Ovary (tissue), 3 donors: ENCODE measurements at regions not wholly inside any gene's neighbourhood (a gene's known extent, or its start where the extent isn't known, plus 50 kb on each side); places are given as distances from the start of the nearest gene placed in this dataset.

Experiments
- POLR2A ChIP-seq: fragments of 450-650 bp; IDR thresholded peaks from one replicate; pipeline ENCODE4 v1.6.1; 2017; ENCODE audit warnings: antibody characterized with exemption, mild to moderate bottlenecking, moderate library complexity
- TF ChIP-seq, protein P1 (sequence below), 3 donors: fragments of 450-650 bp in 2 of 3; fragments of 200-600 bp in 1 of 3; IDR thresholded peaks; one replicate each; pipeline versions ENCODE4 v1.5.1 to v1.8.0; 2016 to 2022; ENCODE audit warnings: antibody characterized with exemption in 3 of 3, mild to moderate bottlenecking in 1 of 3
- donor health status: DM: no; HTN: no; CAD: no.

- TF ChIP-seq POLR2A: no peak
- TF ChIP-seq, protein P1, sequence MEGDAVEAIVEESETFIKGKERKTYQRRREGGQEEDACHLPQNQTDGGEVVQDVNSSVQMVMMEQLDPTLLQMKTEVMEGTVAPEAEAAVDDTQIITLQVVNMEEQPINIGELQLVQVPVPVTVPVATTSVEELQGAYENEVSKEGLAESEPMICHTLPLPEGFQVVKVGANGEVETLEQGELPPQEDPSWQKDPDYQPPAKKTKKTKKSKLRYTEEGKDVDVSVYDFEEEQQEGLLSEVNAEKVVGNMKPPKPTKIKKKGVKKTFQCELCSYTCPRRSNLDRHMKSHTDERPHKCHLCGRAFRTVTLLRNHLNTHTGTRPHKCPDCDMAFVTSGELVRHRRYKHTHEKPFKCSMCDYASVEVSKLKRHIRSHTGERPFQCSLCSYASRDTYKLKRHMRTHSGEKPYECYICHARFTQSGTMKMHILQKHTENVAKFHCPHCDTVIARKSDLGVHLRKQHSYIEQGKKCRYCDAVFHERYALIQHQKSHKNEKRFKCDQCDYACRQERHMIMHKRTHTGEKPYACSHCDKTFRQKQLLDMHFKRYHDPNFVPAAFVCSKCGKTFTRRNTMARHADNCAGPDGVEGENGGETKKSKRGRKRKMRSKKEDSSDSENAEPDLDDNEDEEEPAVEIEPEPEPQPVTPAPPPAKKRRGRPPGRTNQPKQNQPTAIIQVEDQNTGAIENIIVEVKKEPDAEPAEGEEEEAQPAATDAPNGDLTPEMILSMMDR (IDR thresholded peaks at IDR 0.05): no peak
Measured at GRCh38 chr12:60184096-60184495, 588.3 kb downstream of the SLC16A7 start.
